ENCODE measurements at regions not wholly inside any gene's neighbourhood (a gene's known extent, or its start where the extent isn't known, plus 50 kb on each side); places are given as distances from the start of the nearest gene placed in this dataset.
"Not testable (repeated sequence)": the region's sequence is repeated elsewhere in the genome, so short reads cannot be mapped to it uniquely, and the experiment has no call there.

DNA sequence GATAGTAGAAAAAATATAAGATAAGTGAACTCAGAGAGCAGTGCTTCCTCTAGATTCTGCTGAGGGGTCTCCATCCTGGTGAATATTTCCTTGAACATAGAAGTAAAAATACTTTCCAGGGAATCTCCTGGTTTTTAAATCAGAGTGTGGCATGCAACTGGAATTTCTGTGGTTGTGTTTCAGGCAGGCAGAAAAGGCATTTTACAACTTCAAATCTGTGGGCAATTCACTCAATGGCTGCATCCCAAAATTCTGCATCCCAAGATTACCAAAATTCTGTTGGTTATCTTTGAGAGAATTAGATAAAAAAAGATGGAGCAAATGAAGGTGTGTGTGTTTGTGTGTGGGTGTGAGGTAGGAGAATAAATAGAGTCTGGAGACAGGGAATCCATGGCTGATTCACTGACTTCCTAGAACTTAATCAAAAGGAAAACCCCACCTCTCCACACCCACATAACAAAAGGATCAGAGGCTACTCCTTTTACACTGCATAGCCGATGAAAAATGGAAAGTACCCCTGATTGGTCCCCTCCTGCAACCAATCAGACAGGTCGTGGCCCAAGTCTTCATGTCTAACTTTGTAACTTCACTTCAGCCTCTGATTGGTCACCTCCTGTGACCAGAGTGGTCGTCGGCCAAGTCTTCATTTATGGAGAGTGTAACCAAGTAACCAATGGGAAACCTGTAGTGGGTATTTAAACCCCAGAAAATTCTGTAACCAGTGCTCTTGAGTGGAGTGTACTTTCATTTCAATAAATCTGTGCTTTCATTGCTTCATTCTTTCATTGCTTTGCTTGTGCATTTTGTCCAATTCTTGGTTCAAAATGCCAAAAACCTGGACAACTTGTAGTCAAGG is 112.8 kb downstream of the DLEU7 start:
- no peak for DNase-seq

DNA sequence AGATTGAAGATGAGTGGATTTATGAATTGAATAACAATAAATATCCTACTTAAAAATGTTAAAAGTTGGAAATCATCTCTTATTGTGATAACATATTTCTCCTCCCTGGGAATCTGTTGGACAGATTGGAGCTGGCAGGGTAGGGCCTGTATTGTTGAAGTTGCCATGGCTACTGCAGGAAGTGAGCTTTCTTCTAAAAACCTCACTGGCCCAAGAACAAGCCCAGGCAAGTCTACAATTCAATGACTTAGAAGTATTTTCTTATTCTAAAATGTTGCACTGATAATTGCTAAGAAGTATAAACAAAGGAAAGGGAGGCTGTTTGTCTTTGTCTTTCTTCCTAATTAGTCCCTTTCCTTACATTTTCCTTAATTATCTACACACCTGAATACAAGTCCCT is 112.1 kb downstream of the DLEU7 start:
- DNase-seq = no peak

DNA sequence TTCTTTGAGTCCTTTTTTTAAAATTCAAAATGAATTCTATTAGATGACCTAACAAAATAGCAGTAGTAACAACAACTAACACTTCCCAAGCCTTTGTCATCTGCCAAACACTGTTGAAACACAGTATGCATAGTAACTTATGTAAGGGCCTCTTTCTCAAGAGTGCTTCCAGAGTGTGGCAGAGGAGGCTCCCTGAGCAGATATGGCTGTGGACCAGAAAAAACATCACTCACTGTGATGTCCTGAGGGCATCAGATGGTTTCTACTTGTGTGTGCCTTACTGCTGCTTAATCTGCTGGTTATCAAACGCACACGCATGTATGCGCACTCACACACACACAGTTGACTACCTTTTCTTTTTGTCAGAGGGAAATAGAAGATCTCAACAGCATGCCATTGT is 110.8 kb downstream of the DLEU7 start:
- no peak for DNase-seq

DNA sequence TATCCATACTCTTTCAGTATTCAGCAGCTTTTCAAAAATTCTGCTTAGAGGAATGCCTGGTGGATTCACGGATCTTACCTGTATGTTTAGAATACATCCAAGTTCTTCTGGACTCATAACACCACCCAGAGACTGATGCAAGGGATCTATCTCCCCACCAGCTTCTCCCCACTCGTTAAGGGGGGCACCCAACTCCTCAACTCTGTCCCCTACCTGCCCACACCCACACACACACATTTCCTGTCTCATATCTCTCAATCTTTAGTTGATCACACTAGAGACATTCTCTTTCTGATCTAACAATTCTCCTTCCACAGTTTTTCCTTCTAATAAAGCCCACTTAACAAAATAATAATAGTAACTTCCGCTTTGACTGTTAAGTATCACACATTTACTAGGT is 110.1 kb downstream of the DLEU7 start:
- DNase-seq = no peak

DNA sequence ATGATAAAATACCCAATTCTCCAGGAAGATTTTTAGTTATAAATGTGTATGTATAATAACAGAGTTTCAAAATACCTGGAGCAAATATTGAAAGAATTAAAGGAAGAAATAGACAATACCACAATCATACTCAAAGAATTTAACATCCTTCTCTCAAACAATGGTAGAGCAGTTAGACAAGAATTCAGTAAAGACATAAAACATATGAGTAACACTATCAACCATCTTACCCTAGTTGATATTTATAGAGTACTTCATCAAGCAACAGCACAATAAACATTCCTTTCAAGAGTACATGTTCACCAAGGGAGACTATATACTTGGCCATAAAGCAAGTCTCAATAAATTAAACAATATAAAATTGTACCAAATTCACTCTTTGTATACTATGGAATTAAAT is 108.4 kb downstream of the DLEU7 start:
- DNase-seq = no peak

DNA sequence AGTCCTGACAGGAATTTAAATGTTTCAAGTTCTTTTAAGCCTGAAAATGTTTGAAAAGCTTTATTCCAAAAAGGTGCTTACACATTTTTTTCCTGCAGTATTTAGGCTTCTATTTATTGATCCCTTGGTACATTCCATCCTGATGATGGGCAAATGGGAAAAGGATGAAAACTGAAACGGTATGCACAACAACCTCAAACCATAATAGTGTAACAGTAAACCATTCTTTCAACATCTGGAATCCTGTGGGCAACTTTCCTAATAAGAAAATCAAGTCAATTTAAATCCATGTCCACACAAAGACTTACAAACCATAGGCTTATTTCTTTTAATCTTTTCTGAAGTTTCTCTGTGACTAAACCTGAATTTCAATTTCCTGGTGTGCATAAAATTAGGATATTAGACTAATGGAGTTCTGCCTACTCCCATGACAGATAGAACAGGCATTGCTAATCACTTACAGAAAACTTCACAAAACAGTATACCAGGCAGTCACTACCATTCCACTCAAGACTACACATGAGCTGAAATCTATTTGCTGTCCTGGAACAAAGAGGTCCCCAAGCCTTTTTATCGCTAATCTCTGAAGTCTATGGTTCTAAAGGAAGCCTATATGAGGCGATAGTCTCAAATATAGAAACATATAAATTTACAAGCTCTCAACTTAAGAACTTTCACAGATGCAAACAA is 103.3 kb downstream of the DLEU7 start:
- no peak for DNase-seq

DNA sequence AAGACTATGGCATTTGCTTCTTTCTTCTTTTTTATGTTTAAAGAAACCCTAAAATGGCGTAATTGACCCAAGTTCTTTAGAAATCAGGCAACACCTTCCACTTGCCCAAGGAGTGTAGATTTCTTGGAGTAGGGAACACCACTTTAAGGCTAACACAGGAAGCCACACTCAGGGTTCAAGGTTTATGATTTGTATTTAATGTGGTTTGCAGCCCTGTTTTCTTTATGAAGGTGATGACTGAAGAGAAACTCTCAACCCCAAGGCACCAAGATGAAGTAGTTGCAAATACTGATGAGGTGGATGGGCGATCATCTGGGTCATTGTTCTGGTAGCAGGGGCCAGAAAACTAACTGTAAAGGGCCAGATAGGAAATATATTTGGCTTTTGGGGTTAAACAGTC is 101.1 kb downstream of the DLEU7 start:
- no peak for DNase-seq

DNA sequence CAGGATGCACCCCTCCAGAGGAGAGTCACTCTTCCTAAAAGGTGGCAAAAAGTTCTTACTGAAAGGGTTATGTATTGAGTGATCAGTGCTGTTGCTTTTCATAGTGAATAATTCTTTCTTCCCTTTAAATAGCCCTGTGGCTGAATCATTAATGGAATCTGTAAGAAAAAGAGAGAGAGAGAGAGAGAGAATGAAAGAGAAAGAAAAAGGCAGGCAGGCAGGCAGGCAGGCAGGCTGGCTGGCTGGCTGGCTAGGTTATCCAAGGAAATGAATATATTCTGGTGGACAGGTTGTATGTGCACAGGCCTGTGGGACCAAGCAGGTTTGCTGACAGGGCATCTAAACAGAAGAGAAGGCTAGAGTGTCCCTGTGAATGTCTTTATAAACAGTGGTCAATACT is 100.5 kb downstream of the DLEU7 start:
- DNase-seq = no peak

DNA sequence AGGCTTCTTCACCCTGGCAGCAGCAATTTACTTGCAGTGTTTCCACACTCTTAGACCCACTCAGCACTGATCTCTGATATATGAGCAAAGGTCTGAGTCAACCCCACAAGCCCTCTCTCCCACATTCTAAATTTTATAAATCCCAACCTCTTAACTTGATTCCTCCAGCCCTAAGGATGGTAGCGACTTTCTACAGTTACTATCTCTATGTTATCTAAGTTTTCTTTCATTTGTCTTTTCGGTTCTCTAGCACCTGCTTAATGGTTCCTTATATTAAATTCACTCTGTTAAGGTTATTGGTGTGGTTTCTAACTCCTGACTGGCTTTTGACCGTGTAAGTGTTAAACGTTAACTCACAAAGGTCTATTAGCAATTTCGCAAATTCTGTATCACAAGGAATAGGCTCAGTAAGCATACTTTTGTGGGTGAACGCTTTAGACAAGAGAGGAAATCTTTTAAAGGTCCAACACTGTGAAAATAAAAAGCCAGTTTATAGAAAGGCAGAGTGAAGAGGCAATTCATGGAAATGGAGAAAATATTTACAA is 99.3 kb downstream of the DLEU7 start:
- no peak for DNase-seq

DNA sequence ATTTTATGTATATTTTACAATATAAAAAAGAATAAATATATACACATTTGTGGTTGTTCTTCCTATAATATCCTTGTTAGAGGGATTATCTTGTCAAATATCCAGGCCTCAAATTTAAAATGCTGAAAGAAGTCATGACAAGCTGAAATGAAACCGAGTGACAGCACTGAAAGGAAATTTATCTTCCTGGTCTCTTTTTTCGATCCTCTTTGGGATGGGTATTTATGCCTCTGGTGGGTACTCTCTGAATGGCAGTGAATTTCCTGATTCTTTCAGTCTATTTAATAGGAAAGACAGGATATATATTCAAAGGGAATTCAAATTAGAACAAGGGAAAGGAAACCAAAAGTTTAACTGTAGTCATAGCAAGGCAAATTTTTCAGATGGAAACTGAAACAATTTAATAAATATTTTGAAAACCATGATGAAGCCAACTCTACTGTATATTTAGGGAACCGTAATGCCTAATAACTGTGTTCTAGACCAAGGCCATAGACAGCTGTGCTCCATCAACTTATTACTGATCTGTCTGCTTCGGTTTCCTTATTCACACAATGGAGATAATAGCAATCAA is 97.9 kb downstream of the DLEU7 start:
- DNase-seq = no peak

DNA sequence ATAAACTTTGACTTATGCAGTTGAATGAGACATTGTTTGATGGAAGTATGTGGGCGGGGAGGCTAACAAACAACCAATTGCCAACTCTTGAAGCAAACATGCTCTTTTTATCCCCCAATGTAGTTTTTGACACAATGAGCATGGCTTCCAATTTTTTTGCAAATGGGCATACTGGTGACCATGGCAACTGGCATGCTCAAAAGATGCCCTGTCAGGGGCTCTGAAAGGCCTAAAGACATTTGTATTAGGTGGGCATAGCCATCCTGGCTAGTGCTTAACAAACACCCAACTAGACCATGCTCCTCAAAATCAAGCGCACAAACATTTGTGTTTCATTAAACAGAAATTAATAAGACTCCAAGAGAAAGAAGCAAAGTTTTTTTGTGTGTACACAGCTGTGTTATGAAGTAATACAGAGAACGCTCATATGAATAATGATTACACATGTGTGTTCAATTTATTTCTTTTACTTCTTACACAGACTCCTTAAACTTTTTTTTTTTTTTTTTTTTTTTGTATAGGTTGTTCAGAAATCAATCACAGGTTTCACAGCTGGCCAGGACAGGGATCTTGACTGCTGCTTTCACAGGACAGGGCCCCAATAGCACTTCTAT is 95.6 kb downstream of the DLEU7 start:
- no peak for DNase-seq

DNA sequence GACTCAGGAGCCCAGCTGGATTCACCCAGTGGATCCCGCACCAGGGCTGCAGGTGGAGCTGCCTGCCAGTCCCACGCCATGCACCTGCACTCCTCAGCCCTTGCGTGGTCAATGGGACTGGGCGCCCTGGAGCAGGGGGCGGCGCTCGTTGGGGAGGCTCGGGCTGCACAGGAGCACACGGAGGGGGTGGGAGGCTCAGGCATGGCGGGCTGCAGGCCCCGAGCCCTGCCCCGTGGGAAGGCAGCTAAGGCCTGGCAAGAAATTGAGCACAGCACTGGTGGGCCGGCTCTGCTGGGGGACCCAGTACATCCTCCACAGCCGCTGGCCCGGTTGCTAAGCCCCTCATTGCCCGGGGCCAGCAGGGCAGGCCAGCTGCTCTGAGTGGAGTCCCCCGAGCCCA is 90.3 kb downstream of the DLEU7 start:
- DNase-seq = not testable (repeated sequence)

DNA sequence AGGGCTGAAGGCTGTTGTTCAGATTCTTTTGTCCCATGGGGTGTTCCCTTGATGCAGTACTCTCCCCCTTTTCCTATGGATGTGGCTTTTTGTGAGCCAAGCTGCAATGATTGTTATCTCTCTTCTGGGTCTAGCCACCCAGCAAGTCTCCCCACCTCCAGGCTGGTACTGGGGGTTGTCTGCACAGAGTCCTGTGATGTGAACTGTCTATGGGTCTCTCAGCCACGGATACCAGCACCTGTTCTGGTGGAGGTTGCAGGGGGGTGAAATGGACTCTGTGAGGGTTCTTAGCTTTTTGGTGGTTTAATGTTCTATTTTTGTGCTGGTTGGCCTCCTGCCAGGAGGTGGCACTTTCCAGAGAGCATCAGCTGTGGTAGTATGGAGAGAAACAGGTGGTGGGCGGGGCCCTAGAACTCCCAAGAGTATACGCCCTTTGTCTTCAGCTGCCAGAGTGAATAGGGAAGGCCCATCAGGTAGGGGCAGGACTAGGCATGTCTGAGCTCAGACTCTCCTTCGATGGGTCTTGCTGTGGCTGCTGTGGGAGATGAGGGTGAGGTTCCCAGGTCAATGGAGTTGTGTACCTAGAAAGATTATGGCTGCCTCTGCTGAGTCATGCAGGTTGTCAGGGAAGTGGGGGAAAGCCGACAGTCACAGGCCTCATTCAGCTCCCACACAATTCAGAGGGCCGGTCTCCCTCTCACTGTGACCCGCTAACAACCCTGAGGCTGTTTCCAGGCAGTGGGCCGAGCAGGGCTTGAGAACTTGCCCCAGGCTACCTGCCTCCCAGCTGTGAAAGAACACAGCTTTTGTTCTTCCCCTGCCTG is 87.4 kb downstream of the DLEU7 start:
- DNase-seq = not testable (repeated sequence)

DNA sequence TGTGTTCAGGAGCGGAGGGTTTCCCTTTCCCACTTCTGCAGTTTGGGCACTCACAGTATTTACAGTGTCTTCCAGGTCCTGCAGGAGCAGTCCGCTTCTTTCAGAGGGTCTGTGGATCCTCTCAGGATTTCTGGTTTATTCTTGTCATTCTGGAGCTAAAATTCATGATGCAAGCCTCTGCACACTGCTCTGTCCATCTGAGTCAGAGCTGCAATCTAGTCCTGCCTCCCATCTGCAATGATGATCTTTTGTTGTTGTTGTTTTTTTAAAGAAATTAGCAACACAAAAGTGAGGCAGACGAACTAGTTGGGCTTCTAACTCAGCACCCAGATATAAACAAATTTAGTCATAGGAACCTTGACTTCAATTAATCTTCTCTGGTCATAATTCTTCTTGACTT is 86.5 kb downstream of the DLEU7 start:
- DNase-seq = no peak

DNA sequence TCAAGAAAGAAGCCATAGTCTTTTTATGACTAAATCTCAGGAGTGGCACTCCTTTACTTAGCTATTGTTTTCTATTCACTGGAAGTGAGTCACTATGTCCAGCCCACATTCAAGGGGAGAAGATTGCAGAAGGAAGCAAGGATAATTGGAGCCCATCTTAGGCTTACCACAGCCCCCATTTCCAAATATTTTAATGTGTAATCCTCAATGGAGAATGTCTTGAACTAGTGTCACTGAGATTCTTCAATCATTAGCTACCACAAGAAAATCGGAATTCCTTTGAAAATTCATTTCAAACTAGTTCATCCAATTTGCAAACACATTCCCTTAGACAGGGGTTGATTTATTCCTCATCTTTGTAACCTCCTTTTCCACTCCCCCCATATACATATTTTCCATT is 84.7 kb downstream of the DLEU7 start:
- DNase-seq = no peak

DNA sequence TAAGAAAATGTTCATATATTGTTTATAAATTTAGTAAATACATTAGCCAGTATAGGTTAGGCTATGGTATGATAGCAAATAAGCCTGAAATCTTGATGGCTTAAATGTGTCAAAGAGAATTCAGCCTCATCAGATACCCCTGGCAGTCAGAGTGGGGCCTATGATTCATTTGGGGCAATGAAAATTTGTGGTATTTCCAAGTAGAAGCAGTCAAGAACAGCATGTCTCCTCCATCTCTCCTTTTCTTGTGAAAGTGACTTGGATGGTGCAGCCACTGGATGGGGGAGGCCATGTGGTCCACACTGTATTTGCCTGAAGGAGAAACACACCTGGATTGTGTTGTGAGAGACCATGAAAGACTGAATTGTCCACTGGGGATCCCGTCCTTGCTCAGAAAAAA is 82.7 kb downstream of the DLEU7 start:
- no peak for DNase-seq

DNA sequence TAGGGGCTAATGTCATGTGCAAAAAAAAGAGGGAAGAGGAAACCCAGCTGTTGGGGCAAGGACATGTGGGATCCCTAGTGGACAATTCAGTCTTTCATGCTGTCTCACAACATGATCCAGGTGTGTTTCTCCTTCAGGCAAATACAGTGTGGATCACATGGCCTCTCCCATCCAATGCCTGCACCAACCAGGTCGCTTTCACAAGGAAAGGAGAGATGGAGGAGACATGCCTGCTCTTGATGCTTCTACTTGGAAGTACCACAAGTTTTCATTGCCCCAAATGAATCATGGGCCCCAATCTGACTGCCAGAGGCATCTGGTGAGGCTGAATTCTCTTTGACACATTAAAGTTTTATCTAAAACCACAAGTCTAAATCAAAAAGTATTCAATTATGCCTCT is 82.1 kb downstream of the DLEU7 start:
- DNase-seq = no peak

DNA sequence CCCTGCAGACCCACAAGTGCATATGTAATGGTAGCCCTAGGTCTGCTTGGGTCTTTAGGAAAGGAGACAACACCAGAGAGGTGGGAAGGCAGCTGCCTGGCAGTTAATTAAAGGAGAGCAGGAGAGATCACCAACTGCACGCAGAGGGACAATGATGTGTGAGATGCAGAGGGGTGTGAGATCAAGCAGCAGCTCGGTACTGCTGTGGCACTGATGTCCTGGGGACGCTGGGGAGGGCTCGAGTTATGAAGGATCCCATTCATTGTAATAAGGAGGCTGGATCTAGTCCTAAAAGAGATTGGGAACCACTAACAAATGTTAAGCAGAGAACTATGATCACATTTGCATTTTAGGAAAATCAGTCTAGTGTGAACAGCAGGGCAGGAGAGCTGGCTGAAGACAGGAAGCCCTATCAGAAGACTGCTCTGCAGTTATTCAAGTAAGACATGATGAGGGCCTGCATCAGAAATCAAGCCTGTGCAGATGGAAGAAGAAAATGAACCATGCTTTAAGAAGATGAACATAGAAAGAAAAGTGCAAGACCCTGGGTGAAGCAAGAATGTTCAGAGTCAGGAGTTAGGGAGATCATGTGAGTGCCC is 80.4 kb downstream of the DLEU7 start:
- DNase-seq = no peak

DNA sequence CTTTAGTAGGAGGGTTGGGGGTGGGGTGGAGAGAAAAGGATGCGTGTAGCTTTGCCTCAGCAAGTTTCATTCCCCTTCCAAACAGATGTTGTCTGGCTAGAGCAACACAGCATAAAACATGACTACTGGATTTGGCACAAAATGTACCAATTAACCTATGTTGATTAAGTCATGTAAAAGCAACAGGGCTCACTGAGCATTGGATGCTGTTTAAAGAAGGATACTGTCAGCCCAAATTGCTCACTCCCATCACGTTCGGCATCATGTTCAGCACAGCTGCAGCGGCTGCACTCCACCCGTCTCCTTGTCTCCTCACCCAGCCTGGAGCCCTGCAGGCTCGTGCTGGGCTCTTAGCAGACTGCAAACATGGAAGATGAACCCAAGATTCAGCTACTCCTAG is 77.5 kb downstream of the DLEU7 start:
- DNase-seq = no peak

DNA sequence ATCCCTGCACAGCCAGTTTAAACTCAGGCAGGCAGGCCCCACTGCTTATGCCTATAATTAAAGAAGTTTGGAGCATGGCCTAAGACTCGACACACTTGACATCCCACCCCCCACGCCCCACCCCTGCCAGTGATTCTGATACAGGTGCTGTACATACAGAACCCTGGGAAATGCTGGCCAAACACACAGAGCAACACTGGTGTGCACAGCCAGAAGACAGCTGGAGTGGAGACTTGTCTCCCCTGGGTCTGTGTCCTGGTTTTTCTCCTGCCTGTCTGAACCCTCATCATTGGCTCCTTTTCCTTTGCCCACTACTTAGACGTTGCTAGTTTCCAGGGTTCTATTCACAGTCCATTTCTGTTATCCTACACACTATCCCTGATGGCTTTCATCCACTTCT is 76.8 kb downstream of the DLEU7 start:
- DNase-seq = no peak

DNA sequence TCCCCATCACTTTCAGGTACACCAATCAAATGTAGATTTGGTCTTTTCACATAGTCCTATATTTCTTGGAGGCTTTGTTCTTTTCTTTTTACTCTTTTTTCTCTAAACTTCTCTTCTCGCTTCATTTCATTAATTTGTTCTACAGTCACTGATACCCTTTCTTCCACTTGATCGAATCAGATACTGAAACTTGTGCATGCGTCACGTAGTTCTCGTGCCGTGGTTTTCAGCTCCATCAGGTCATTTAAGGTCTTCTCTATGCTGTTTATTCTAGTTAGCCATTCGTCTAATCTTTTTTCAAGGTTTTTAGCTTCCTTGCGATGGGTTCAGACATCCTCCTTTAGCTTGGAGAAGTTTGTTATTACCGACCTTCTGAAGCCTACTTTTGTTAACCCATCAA is 70.6 kb downstream of the DLEU7 start:
- DNase-seq = not testable (repeated sequence)

All from HCEC 1CT (cell line).